GM21723 (cell line): ENCODE measurements at regions not wholly inside any gene's neighbourhood (a gene's known extent, or its start where the extent isn't known, plus 50 kb on each side); places are given as distances from the start of the nearest gene placed in this dataset.

Source experiments
- ATAC-seq: cut with Tn5 transposase; IDR thresholded peaks from one replicate; pipeline ENCODE4 v1.9.1; 2021; ENCODE audit warnings: mild to moderate bottlenecking, moderate library complexity; ENCODE audit not compliant: unreplicated experiment

GRCh38 chr11:108994887-108995286 lies 330.0 kb downstream of the DDX10 start:
- ATAC-seq: no peak

- ATAC-seq: no peak
These were observed 333.0 kb downstream of the DDX10 start for GRCh38 chr11:108997826-108998225.

DNA sequence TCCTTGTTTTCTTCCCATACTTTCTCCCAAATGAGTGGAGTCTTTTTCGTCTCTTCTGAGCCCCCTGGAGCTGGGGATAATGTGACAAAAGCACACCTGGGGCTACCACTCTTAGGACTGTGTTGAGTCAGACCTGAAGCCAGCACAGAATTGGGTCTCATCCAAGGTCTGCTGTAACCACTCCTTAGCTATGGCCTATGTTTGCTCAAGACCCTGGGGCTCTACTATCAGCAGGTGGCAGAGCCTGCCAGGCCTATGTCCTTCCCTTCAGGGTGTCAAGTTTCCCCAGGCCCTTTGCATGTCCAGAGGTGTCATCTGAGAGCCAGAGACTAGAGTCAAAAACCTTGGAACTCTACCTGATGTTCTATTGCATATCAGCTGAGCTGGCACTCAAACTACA lies 335.7 kb downstream of the DDX10 start:
- ATAC-seq: no peak

GRCh38 chr11:109001585-109001984 lies 336.7 kb downstream of the DDX10 start:
- no peak for ATAC-seq

GRCh38 chr11:109012991-109013390 lies 348.1 kb downstream of the DDX10 start:
- no peak for ATAC-seq

- no peak for ATAC-seq
These were observed 350.4 kb downstream of the DDX10 start for GRCh38 chr11:109015283-109015682.

GRCh38 chr11:109016724-109017123 lies 351.9 kb downstream of the DDX10 start:
- no peak for ATAC-seq

DNA sequence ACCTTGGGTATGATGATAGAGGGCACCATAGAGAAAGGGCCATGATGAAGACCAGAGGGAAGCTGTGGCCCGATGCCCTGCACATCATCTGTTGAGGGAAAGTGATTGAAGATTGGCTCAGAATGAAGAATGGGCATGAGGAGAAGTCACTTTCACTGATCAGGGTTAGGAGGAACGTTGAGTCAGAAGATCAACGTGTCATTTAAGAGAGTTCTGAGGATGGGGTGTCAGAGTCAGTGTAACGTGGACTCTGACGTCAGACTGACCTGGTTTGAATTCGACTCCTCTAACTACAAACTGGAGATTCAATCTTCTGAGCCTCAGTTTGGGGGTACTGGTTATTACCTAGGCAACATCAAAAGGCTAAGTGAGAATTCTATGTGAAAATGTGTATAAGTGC lies 352.6 kb downstream of the DDX10 start:
- ATAC-seq: no peak

- ATAC-seq: no peak
These were observed 353.8 kb downstream of the DDX10 start for GRCh38 chr11:109018639-109019038.

DNA sequence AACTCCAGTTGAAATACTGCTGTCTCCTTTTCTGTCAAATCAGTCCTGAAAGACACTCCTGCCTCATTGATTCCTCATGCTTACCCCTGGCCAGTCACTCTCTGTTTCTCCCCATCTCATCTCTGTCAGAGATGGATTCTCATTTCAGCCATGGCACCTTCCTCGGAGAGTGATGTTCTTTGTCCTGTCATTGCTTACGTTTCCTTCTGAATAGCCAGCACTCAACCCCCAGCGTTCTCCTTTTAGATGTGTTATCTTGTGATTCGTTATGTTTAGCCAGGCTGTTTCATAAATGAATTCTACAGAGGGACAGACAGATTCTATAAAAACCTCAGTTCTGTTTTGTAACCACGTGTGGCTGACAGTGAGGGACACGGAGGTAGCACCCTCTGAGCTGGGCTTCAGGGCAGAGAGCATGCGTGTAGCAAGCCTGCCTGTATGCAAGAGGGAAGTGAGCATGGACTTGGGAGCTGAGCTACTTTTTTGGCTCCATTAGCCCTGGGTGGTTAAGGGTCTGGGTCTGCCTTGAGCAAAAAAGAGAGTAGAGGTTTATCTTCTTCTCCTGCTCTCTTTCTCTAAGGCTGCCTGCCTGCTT lies 354.6 kb downstream of the DDX10 start:
- no peak for ATAC-seq

GRCh38 chr11:109023036-109023435 lies 358.2 kb downstream of the DDX10 start:
- no peak for ATAC-seq

GRCh38 chr11:109026891-109027489 lies 362.1 kb downstream of the DDX10 start:
- no peak for ATAC-seq

GRCh38 chr11:109027851-109028250 lies 363.0 kb downstream of the DDX10 start:
- ATAC-seq: no peak

DNA sequence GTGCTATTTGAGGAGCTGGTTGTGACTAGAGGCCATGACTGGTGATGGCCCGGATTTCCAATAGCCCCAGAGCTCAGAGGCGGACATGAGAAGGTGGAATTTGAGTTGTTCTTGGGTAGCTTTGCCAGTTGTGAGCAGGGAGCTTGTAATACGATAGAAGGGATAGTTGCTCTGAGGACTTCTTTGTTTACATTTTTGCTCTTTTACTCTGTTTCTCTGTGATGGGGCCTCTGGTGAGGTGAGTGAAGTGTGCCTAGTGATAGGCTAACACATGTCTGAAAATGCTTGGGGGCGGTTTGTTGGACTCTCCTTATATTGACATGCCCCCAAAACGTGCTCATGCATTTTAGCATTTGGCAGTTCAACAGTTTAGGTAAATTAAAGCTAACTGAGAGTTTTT lies 365.1 kb downstream of the DDX10 start:
- no peak for ATAC-seq

- no peak for ATAC-seq
These were observed 368.9 kb downstream of the DDX10 start for GRCh38 chr11:109033627-109034338.

- ATAC-seq: no peak
These were observed 369.4 kb downstream of the DDX10 start for GRCh38 chr11:109034339-109034696.

DNA sequence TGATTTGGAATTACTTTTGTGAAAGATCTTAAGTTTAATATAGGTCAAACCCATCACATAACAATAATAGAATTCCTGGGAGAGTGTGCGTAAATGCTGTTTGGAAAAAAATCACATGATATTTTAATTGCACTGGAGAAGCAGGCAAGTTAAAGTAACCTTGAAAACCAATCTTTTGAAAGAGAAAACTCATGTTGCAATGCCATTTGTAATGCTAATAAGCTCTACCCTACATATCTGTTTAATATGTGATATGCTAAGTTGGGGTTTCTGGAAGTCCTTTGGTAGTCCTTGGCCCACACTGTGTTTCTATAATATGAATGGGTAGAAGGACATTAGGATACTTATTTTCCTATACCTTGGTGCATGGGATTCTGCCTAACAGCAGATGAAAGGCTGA lies 370.4 kb downstream of the DDX10 start:
- ATAC-seq: no peak

GRCh38 chr11:109036011-109036410 lies 371.1 kb downstream of the DDX10 start:
- no peak for ATAC-seq

GRCh38 chr11:109037856-109038780 lies 373.2 kb downstream of the DDX10 start:
- no peak for ATAC-seq

- ATAC-seq: no peak
These were observed 374.7 kb downstream of the DDX10 start for GRCh38 chr11:109039611-109040010.

- ATAC-seq: no peak
These were observed 375.4 kb downstream of the DDX10 start for GRCh38 chr11:109040303-109040702.
